DOHH2 (cell line): ENCODE measurements at regions not wholly inside any gene's neighbourhood (a gene's known extent, or its start where the extent isn't known, plus 50 kb on each side); places are given as distances from the start of the nearest gene placed in this dataset.
"Not testable (repeated sequence)": the region's sequence is repeated elsewhere in the genome, so short reads cannot be mapped to it uniquely, and the experiment has no call there.

Experiments used
- EZH2phosphoT487 ChIP-seq: fragments of 200-600 bp; sonication (generic); IDR thresholded peaks from 2 replicates; pipeline ENCODE4 v1.6.1; 2017; ENCODE audit warnings: borderline replicate concordance, mild to moderate bottlenecking, antibody characterized with exemption, low read length, moderate library complexity, mixed read lengths
- TF ChIP-seq, protein P1 (sequence below): fragments of 200-600 bp; sonication (generic); IDR thresholded peaks from one replicate; pipeline ENCODE4 v1.5.1; 2014; ENCODE audit warnings: antibody characterized with exemption, mild to moderate bottlenecking, low read depth, low read length; ENCODE audit not compliant: poor library complexity, severe bottlenecking

DNA sequence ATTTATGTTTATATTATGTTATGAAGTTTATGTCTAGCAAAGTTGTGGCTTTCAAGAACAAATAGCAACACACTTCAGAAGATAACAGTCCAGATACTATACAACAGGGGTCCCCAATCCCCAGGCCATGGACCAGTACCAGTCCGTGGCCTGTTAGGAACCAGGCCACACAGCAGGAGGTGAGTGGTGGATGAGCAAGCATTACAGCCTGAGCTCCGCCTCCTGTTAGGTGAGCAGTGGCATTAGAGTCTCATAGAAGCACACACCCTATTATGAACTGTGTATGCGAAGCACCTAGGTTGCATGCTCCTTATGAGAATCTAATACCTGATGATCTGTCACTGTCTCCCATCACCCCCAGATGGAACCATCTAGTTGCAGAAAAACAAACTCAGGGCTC, 159.0 kb upstream of the C14orf180 start:
- TF ChIP-seq, protein P1, sequence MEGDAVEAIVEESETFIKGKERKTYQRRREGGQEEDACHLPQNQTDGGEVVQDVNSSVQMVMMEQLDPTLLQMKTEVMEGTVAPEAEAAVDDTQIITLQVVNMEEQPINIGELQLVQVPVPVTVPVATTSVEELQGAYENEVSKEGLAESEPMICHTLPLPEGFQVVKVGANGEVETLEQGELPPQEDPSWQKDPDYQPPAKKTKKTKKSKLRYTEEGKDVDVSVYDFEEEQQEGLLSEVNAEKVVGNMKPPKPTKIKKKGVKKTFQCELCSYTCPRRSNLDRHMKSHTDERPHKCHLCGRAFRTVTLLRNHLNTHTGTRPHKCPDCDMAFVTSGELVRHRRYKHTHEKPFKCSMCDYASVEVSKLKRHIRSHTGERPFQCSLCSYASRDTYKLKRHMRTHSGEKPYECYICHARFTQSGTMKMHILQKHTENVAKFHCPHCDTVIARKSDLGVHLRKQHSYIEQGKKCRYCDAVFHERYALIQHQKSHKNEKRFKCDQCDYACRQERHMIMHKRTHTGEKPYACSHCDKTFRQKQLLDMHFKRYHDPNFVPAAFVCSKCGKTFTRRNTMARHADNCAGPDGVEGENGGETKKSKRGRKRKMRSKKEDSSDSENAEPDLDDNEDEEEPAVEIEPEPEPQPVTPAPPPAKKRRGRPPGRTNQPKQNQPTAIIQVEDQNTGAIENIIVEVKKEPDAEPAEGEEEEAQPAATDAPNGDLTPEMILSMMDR, result not testable (repeated sequence)
- TF ChIP-seq EZH2phosphoT487, result not testable (repeated sequence)
